ENCODE measurements at regions not wholly inside any gene's neighbourhood (a gene's known extent, or its start where the extent isn't known, plus 50 kb on each side); places are given as distances from the start of the nearest gene placed in this dataset.

DNA sequence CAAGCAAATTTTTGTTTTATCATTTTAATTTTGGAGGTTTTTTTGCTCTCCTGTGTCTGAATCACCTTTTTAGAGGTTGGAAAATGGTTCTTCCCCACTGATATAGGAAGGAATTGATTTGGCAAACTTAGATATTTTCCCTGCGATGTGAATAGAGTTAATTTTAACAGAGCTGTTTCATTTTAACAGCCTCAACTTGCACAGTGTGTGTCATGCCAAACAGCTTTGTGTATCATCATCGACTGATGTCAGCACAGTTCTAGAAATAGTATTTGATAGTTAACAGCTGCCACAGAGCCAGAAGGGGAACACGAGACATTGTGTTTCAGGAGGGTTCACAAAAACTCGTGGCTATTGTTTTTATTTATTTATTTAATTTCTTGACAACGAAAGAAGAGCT is 243.1 kb upstream of the FOXN3 start:
- DNase-seq = no peak

DNA sequence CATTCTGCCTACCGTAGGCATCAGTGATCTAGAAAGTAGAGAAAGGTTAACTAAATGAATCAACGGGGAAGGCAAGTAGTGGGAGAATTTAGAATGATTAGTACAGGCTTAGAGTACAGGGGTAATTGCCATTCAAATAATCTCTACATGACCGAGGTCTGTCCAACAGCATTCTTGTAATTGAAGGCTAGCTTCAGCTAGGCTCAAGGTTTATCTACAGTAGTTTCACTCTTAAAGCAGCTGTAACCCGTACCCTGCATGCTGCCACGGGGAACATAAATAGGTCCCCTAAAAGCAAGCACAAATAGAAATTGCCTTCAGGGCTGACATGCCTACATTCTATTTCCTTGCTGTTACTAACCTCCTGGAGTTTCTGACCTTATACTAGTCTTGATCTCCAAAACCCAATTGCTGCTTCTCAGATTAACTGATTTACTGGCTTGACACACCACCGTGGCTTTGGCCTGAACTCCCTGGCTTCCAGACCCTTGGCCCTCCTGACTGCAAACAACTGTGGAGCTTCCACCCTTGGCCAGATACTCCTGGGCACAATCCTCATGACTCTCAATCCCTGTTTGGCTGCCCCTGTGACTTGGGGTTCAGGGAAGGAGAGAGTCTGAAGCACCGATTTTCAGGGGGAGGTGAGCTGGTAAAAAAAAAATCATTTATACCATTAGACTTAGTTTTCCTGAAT is 242.1 kb upstream of the FOXN3 start:
- no peak for DNase-seq

DNA sequence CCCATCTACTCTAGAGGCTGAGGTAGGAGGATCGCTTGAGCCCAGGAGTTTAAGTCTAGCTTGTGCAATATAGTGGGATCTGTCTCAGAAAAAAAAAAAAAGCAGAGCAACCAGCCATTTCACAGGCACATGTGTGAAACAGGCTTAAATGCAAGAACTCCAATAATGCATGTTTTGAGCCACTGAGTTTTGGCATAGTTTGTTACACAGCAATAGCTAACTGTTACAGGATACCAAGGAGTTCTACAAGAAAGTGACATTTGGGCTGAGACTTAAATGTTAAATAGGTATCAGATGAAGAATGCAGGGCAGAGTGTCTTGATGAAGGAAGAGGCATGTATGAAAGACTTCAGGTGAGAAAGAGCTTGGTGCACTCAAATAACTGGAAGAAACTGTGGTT is 240.0 kb upstream of the FOXN3 start:
- DNase-seq = no peak

DNA sequence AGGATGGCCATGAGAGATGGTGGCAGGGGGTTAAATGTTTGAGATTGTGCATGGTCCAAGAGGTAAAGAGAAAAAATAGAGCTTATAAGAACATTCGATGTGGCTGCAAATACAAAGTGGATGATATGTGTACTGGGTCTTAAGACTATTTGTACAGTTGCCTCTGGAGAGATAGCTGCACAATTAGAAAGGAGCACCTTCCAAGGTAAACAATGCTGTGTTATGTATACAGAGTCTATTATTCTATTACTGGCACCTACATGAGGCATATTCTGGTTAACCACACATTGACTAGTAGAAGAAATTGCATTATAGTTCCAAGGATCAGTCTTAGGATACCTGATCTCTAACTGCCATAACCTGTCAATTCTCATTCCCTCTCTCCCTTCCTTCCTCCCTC is 238.0 kb upstream of the FOXN3 start:
- DNase-seq = no peak

DNA sequence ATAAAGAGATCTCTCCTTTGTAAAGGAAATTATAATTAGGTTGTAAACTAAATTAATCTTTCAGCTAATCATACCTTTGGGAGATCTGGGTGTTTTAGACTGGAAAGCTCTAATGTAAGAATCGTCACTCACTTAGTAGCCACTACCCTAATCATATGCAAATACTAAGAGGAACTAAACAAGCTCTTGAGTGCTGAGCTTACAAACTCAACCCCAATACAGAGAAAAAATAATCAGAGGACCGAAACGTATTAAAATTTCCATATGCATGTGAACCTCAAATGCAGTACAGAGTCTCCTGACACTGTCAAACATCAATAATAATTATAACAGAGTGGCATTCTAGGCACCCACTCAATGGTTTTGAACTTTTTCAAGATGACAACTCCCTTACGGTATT is 235.3 kb upstream of the FOXN3 start:
- no peak for DNase-seq

DNA sequence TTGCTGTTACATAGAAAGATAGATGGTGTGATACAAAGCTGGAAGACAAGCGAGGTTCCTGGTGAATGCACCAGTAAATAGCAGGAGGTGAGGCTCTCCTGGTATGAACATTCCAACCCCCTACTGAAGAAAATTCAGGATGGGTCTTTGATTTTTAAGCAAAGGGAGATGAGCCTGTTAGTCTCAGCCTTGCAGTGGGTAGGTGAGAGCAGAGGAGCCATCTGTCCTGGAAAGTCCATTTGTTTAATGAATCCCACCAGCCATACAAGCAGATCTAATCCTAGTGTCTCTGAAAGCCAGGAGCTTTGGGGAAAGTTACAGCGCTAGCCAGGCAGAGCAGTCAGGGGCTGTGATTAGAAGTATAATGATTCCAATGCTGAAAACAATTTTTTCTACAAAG is 234.8 kb upstream of the FOXN3 start:
- no peak for DNase-seq

DNA sequence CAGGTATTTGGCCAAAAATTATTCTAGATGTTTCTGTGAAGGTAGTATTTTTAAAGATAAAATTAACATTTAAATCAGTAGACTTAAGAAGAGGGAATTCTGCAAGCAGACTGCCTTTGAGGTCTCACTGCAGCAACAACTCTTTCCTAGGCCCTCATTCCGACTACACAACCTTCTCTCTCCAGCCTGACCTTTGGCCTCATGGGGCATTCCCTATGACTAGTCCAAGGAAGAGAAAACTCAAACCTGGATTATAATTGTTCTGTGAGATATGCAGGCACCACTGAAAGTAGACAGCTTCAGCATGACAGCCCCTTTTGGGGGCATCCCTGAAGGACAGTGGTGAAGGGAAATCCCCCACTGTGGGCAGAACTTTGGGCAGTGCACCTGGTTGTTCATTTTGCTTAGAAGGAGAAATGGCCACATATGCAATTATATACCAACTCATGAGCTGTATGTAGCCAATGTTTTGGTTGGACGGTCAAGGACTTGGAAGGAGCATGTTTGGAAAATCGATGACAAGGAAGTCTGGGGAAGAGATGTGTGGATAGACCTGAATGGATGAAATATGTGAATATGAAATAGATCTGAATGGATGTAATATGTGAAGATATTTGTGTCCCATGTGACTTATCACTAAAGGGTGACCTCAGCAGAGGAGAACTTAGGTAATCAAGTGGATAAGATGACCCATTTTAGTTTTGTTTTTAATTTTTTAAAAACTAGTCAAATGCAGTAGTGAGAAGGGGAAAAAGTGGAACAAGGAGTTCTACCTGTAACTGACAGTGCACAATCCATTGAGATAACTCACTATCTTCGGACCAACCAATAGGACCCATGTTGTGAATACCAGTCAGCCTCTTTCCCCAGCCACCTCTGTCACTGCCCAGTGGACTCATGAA is 233.3 kb upstream of the FOXN3 start:
- no peak for DNase-seq

DNA sequence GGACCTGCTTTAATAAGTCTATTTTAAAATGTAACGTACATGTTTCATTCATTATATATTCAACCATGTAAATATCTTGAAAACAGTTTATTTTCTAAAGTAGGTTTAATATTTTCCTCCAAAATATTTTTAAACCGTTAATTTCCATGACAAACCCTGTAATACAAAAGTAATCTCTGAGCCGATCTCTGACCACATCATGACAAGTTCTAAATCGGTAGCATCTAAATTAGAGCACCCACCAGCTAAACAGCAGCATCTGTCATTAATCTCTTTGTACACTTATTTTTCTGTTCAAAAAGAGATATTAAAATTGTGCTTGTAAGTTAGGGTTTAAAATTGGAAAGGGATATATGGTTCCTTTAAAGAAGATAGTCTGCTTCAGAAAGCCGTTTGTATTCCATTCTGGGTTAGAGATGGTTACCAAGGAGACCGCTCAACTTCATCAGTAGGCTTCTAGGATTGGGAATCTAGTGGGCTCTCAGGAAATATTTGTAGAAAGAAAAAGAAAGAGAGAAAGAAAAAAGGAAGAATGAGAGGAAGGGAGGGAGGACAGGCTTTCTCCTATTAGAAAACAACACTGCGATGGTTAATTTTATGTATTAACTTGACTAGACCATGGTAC is 232.5 kb upstream of the FOXN3 start:
- DNase-seq = no peak

DNA sequence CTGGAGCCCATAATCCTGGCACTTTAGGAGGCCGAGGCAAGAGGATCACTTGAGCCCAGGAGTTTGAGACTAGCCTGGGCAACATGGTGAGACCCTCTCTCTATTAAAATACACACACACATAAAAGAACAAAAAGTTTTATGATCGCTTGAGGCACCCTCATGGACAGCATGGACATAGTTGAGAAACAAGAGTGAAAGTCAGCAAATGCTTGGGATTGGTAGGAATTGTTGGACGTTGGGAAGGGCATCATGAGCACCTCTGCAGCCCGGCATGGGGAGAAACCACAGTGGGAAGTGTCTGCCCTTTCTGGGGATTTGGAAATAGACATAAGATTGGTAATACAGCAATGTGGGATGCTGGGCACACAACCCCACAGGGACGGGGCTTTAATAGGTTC is 231.9 kb upstream of the FOXN3 start:
- DNase-seq = no peak

DNA sequence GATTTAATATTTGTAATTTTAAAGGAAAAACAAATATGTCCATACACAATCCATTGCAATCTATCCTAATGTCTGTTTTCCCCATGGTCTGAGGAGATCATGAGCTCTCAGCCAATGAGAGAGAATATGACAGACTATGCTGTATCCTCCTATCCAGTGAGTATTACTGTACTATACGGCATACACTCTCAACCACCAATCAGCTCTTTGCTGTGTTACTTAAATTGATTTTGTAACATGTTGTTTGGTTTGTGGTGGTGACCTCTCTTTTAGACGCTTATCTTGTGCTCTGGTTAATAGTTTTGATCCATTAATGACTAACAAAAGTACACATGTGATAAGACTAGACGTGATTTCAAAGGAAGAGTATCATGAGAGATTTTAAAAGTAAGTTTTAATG is 231.5 kb upstream of the FOXN3 start:
- DNase-seq = no peak

DNA sequence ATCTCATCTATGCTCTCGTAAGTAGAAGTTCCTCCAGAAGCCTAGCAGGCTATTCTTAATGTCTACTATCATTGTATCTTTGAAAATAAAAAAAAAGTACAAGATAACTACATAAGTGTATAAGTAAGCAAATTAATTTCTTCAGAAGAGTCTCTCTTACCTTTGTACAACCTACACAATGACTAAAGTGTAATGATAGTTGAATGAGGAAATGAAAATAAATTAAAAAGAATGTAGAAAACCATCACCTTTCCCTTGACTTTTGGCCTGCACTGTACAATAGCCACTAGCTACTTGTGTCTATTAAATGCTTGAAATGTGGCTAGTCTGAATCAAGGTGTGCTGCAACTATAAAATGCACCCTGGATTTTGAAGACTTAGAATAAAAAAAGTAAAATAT is 229.9 kb upstream of the FOXN3 start:
- no peak for DNase-seq

DNA sequence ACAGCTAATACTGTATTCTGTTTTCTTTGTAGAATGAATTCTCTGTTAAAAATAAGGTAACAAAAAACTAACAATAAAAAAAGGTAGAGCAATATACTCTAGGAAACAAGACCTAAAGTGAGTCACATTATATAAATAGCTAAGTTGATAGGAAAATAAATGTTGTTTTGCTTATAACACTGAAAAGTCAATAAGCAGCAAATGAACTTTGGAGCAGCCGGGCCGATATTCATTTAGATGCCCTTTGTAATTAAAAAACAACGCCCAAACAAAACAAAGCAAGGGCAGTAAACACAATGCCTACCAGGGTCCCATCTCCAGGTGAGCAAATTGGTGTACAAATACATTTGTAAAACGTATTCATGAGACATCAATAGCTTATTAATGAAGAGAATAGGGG is 227.6 kb upstream of the FOXN3 start:
- DNase-seq = no peak

DNA sequence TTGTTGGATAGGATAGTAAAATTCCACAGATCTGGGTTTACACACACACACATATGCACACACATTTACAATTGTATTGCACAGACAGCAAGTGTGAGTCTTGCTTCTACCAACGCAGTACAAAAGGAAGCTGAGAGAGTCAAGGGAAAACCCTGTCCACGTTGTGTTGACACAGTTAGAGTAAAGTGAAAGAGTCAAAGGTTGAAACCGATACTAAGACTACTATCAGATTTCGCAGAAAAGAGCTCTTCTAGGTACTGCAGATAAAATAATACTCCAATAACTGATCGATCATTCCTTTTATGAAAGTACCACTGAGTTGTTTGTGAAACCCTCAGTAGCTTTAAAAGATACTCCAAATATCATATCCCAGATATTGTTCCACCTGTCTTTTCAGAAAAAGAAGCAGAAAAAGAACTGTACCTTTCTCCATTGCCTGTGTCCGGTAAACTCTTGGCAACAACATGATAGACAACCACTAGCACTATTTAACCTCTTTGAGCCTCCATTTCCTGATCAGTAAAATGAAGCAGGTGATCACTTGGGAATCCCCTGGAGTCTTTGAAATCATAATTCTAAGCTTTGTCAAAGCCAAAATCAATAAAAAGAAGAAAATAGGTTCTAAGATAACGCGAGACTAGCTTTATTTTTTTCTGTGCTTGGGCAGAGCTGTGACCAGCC is 224.6 kb upstream of the FOXN3 start:
- no peak for DNase-seq

DNA sequence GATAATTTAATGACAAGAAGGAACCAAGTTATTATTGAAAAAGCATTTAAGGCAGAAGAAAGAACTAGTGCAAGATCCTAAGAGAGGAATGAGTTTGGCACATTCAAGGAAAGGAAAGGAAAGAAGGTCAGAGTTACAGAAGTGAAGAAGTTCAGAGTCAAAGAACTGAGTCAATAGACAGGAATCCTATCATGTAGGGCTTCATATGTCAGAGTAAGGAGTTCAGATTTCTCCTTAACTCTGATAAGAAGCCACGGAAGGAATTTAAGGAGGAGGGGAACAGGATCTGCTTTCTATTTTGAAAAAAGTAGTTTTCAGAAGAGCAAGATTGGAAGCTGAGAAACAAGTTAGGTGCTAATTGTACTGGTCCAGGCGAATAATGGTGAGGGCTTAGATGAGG is 223.1 kb upstream of the FOXN3 start:
- DNase-seq = no peak

DNA sequence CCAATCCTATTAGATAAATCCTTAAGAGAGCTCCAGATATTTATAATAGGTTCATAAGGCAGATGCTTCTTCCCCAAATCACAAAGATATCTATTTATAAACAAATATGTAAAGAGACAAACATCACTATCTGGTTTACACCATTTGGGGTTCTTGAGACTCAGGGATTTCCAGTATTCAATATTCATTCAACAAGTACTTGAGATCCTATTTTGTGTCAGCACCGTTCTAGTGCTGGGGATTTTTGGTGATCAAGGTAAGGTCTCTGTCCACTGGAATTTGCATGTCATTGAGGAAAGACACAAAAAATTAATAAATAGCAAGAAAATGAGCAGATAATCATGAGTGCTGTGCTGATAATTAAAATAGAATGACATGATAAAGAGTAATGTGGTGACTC is 222.7 kb upstream of the FOXN3 start:
- DNase-seq = no peak

DNA sequence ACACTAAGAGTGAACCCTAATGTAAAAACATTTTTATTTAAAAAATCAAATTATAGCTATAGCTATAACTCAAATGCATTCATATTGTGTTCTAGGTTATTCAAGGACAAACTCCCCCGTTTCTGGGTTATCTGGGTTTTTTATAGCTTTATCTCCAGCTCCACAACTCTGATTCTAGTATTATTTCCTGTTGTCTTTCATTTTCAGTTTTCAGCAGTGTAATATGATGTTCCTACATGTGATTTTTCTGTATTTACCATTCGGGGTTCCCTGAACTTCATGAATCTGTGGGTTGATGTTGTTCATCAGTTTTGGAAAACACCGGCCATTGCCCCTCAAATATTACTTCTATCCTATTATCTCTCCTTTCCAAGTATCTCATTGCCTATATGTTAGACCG is 221.9 kb upstream of the FOXN3 start:
- DNase-seq = no peak

DNA sequence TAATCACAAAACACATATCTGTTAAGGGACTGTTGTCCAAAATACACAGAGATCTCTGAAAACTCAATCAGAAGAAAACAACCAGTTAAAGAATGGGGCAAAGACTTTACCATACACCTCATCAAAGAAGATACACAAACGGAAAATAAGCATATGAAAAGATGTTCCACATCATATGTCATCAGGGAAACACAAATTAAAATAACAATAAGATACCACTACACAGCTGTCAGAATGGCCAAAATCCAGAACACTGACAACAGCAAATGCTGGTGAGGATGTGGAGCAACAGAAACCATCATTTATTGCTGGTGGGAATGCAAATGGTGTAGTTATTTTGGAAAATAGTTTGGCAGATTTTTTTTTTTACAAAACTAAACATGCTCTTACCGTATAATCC is 220.5 kb upstream of the FOXN3 start:
- no peak for DNase-seq

DNA sequence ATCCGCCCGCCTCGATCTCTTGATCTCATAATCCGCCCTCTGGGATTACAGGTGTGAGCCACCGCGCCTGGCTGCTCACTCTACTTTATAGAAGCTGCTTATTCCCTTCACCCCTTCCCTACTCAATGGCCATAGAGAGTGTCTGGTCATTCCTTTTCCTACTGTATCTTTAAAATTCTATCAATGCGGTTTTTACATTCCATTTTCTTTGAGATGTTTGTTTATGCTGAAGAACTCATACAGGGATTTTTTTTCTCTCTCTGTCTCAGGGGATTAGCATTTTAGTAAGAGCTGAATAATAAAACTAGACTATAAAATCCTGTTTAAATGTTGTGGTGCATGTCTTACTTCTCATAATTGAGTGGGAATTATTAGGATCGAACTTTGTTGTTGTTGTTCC is 218.6 kb upstream of the FOXN3 start:
- DNase-seq = no peak

DNA sequence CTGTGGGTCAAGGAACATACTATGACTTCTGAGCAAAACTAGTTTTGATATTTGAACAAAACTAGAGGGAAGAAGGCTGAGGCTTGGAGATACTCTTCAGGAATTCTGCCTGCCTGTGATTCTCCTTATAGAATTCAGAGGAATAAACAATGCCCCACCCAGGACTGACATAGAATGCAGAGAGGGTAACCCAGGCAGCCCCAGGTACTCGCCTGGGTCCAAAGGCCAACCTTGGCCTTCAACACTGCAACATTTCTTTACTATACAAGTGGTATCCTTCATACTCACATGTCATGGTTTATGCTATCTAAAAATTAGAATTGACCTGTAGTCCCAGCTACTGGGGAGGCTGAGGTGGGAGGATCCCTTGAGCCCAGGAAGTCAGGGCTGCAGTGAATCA is 217.0 kb upstream of the FOXN3 start:
- DNase-seq = no peak

DNA sequence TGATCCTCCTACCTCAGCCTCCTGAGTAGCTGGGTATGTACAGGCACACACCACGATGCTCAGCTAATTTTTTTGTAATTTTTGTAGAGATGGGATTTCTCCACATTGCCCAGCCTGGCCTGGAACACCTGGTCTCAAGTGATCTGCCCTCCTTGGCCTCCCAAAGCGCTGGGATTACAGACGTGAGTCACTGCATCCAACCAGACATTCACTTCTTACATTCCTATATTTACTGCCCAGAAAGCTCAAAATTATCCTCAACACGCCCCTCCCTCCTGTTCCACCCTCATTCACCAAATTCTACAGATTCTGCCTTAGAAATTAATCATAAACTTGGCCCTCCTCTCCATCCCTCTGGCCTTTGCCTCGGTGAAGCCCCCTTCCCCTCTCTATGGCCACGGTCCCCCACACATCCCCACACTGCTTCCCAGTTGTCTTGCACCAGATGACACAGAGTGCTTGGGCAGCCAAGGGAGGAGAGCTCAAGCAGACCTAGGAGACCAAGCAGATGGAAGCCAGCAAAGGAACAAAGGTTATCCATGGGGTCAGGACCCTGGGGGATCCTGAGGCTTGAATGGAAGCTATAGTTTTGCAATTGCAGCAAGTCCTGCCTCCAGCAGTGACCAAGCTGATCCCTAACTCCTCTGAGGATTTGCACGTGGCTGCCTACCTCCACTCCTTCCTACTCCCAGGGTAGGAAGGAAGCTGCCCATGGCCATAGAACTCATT is 213.2 kb upstream of the FOXN3 start:
- DNase-seq = no peak

DNA sequence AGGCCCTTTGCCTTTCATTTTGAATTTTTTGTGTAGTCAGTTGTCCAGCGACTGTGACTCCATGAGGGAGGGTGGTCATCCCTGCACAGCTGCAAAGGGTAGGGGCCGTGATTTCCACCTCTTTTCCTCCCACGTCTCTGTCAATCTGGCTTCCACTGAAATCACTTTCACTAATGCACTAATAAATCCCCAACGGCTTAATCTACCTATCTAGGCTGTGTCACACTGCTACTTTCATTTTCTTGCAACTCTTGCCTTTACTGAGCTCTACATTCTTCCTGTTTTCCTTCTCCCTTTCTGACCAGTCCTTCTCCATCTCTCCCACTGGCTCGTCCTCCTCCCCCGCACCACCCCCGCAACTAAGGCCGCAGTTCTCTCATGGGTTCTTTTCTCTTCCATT is 212.3 kb upstream of the FOXN3 start:
- no peak for DNase-seq

DNA sequence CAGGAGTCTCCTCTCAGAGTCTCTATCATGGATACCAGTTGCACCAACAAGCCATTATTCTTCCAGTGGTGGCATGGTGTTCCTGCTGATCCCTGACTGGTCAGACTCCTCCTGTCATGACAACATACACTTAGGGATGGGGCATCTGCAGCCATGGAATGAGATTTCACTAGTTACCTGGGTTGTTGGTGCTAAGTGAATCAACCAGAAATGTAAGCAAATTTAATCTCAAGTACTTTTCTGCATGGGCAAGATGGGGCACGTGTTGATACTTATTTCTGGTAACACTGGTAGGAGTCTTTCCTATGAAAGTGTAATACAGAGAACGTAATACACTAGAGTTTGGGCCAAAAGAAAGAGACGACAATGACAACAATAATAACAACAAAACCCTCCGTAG is 211.5 kb upstream of the FOXN3 start:
- peak; percentile 87 for DNase-seq

DNA sequence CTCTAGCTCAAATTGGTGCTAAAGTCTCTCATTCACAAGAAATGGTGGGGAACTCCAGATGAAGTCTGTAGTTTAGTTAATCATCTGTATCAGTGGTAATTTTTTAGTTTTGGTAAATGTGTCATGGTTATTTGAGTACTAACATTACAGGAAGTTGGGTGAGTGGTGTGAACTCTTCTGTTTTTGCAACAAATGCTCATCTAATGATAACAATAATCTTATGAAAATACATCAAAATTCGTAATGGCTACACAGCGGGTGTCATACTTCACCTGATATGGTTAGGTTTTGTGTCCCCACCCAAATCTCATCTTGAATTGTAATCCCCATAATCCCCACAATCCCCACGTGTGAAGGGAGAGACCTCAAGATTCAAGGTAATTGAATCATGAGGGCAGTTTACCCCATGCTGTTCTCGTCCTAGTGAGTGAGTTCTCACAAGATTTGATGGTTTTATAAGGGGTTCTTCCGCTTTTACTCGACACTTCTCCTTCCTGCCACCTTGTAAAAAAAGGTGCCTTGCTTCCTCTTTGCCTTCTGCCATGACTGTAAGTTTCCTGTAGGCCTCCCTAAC is 209.3 kb upstream of the FOXN3 start:
- no peak for DNase-seq

Data from DMS79 (cell line).